Activated T-cell treated with anti-CD3 and anti-CD28 coated beads, Interleukin-2, amount 50 U/mL, for 4 hours (primary cell): ENCODE measurements at regions not wholly inside any gene's neighbourhood (a gene's known extent, or its start where the extent isn't known, plus 50 kb on each side); places are given as distances from the start of the nearest gene placed in this dataset.

ENCODE experiments used
- ATAC-seq, 2 donors: fragments of 200-7000 bp; cut with Tn5 transposase; one replicate each; pipeline ENCODE4 v1.10.0; 2021
- DNase-seq: peaks from one replicate; pipeline ENCODE4 v3.0.0-alpha.2; 2020
- H3K27me3 Mint-ChIP-seq: one replicate; pipeline ENCODE4 v1.8.0; 2021; ENCODE audit warnings: low read depth, mixed read lengths
- H3K36me3 Mint-ChIP-seq: one replicate; pipeline ENCODE4 v1.8.0; 2022; ENCODE audit warnings: mixed read lengths; ENCODE audit not compliant: insufficient read depth
- H3K4me1 Mint-ChIP-seq: one replicate; pipeline ENCODE4 v1.8.0; 2021; ENCODE audit warnings: low read depth, mixed read lengths
- H3K4me3 Mint-ChIP-seq: one replicate; pipeline ENCODE4 v1.8.0; 2021; ENCODE audit warnings: mild to moderate bottlenecking, moderate library complexity, mixed read lengths
- H3K9me3 Mint-ChIP-seq: one replicate; pipeline ENCODE4 v1.8.0; 2021; ENCODE audit warnings: mixed read lengths

DNA sequence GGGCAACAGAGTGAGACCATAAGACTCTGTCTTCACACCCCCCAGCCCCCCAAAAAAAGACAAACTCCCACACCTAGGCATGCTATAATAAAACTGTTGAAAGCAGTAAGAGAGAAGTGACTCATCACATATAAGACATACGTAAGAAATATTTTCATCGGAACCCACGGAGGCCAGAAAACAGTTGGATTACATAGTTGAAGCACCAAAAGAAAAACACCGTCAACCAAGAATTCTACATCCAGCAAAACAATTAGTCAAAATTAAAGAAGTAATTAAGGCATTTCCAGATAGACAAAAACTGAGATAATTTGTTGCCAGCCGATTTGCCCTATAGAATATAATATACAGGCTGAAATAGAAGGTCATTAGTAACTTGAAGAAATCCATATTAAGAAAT is 128.7 kb downstream of the VAPA start:
- Mint-ChIP-seq H3K36me3 (no peaks in the 10 kb centered on the region), H3K4me1 (no peaks in the 10 kb centered on the region), H3K4me3 (no peak overlapping the region), H3K27me3 (peaks cover under 1% of the 10 kb centered on the region), H3K9me3 (peaks cover 18% of the 10 kb centered on the region)
- ATAC-seq (no peak), DNase-seq (no peak)

DNA sequence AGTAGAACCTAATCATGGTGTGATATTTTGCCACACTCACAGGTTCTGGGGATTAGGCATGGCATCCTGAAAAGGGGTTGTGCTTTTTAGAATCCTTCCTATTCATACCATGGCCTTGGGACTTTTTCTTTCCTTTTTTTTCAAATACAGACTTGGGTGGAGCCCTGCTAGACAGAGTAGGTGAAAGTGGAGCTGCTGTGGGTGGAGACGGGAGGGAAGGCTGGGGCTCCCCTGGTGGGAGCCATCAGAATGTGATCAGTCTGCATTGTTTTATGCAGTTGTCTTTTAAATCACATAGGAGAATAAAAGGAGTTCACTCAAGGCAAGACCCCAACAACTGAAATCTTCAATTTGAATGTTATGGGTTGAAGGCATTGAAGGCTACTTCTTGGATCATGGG is 130.2 kb downstream of the VAPA start:
- no peaks in the 10 kb centered on the region for H3K36me3 Mint-ChIP-seq
- no peaks in the 10 kb centered on the region for H3K27me3 Mint-ChIP-seq
- DNase-seq (no peak), ATAC-seq (no peak)
- H3K4me3 Mint-ChIP-seq: no peak overlapping the region
- no peaks in the 10 kb centered on the region for H3K4me1 Mint-ChIP-seq
- peaks cover 18% of the 10 kb centered on the region for H3K9me3 Mint-ChIP-seq

DNA sequence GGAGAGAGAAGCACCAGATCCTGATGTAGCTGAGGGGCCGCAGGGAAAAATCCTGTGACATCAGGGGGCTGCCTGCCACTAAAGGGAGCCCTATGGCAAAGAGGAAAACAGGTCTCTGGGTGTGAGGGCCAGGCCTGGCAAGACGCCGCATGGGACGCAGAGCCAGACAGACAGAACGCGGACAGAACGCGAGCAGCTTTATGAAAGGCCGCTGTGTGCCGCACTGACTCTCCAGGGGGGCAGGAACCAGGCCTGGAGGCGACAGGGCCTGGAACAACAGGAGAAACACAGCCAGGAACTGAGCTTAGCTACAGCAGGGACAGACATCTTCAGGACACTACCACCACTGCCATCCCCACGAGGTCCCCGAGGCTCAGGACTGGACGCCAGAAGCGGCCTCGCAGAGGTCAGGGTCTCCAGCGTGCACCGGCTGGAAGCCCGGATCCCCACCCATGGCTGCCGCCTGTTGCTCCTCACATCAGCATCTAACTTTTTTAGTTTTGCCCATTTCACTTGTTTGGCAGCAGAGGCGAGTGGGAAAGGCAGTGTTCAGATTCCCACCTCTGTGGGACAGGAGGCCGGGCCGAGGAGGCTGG is 131.6 kb downstream of the VAPA start:
- DNase-seq: no peak
- H3K36me3 Mint-ChIP-seq: no peaks in the 10 kb centered on the region
- H3K9me3 Mint-ChIP-seq: peaks cover 18% of the 10 kb centered on the region
- H3K4me3 Mint-ChIP-seq: no peak overlapping the region
- no peaks in the 10 kb centered on the region for H3K4me1 Mint-ChIP-seq
- no peaks in the 10 kb centered on the region for H3K27me3 Mint-ChIP-seq
- ATAC-seq: no peak

DNA sequence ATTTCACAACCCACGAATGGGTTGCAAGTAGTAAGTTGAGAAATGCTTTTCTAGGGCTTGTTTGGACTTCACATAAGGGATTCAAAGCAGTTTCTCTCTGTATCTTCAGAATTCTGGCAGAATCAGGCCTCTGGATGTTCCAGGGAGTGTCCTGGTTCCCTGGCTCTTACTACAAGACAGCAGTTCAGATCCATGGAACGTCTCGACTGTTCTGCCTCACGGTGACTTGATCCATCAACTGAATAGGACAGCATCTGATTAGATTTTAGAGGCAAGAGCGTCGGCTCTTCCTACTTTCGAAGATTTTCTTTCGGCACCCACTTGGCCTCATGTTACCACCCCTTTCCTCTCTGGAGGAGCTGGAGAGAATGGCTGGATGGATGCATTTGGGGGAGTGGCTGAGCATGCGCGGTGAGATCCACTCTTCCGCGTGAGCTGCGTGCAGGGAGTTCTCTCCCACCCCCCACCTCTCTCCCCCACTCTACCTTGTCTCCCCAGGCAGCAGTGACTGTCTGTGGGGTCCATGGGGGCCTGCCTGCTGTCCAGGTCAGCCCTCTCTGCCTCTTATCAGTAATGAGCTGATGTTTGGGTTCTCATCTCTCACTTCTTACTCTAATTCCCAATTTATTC is 132.5 kb downstream of the VAPA start:
- no peaks in the 10 kb centered on the region for H3K36me3 Mint-ChIP-seq
- H3K27me3 Mint-ChIP-seq: no peaks in the 10 kb centered on the region
- ATAC-seq (no peak), DNase-seq (no peak)
- peaks cover 14% of the 10 kb centered on the region for H3K9me3 Mint-ChIP-seq
- no peak overlapping the region for H3K4me3 Mint-ChIP-seq
- no peaks in the 10 kb centered on the region for H3K4me1 Mint-ChIP-seq

DNA sequence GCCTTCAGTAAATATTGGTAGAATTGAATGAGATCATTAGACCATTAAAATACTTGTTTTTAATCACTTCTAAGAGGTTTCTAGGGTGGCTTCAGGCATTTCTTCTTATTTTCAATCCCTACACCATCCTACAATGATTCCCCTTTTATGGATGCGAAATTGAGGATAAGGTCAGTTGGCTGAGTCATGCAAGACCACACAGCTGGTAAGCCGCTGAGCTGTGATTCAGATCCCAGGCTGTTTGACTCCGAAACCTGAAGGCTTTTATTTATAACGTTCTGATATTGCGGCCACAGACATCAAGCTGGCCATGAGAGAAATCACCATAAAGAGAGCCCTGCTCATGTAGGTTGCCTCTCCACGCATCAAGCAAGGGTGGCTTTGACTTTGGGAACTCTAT is 133.4 kb downstream of the VAPA start:
- Mint-ChIP-seq H3K9me3 (peaks cover 6% of the 10 kb centered on the region), H3K4me3 (no peak overlapping the region), H3K36me3 (no peaks in the 10 kb centered on the region), H3K27me3 (no peaks in the 10 kb centered on the region), H3K4me1 (no peaks in the 10 kb centered on the region)
- DNase-seq: no peak
- ATAC-seq: no peak

DNA sequence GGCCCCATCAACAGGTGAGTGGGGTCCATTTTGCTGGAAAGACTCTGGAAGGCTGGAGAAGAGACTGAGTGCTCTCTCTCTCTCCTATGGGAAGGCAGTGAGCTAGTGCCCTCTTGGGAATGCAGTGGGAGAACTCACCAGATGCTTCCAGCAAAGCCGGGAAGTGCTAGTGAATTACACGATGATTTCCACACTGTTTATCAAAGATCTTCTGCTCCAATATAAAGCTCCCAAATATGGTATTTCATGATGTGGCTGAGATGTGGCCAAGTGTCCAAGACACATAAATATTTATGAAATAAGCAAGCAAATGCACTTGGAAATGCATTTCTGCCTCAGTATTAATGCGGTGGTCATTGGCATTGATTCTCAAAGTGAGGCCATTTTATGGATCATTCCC is 135.9 kb downstream of the VAPA start:
- ATAC-seq (no peak), DNase-seq (no peak)
- no peaks in the 10 kb centered on the region for H3K36me3 Mint-ChIP-seq
- H3K27me3 Mint-ChIP-seq: no peaks in the 10 kb centered on the region
- H3K4me3 Mint-ChIP-seq: no peak overlapping the region
- H3K4me1 Mint-ChIP-seq: no peaks in the 10 kb centered on the region
- H3K9me3 Mint-ChIP-seq: no peaks in the 10 kb centered on the region

DNA sequence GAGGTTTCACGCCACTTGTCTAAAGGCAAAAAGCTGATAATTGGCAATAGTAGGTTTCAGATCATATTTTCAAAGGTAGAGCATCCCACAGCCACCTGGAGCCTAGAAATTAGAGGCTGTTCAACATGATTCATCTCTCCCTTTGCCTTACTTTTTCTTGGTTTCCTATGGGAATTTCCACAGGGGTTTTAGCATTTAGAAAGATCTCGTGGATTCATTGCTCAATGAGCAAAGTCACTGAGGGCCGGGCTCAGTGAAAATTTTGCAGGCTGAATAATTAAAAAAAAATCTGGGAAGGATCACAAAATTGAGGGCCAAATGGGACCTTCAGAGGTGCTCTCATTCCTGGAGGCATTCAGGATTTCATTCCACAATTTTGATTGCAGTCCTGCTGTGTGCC is 137.1 kb downstream of the VAPA start:
- H3K27me3 Mint-ChIP-seq: no peaks in the 10 kb centered on the region

DNA sequence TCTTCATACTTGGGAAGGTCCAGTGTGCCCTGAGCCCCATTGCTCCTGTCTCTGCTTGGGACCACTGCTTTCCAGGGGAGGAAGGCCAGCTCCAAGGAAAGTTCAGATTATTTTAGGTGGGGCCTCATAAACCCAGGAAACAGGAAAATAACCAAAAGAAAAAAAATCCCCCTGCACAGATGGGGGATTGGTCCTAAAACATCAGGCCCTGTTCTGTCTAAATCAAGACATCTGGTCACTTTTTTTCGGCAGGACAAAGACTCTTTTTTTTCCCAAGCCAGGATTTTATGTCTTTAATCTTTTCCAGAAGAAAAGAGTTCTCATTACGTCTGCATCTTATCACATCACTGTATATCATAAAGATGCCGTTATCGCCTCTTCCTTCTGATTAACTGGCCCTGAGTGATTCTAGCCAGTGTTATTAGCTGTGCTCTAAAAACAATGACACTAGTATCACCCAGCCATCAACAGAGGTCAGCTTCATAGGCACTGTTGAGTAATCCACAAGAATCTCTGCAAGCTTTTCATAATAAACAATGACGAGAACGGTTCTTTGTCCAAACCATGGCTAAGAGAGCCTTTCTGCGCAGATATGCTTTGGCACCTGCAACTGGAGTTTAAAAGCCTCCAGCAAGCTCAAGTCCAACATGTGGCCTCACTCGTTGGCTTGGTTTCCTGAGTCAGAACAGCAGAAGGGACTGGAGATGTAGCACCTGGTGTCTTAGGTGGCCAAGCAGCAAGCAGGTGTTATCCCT is 138.2 kb downstream of the VAPA start:
- Mint-ChIP-seq H3K36me3 (no peaks in the 10 kb centered on the region), H3K4me1 (no peaks in the 10 kb centered on the region), H3K9me3 (no peaks in the 10 kb centered on the region), H3K4me3 (no peak overlapping the region), H3K27me3 (no peaks in the 10 kb centered on the region)
- no peak for ATAC-seq
- no peak for DNase-seq

More for the DNA sequence above, 137.1 kb downstream of the VAPA start:
- DNase-seq (no peak), ATAC-seq (no peak)
- Mint-ChIP-seq H3K4me1 (no peaks in the 10 kb centered on the region), H3K36me3 (no peaks in the 10 kb centered on the region), H3K9me3 (no peaks in the 10 kb centered on the region), H3K4me3 (no peak overlapping the region)

DNA sequence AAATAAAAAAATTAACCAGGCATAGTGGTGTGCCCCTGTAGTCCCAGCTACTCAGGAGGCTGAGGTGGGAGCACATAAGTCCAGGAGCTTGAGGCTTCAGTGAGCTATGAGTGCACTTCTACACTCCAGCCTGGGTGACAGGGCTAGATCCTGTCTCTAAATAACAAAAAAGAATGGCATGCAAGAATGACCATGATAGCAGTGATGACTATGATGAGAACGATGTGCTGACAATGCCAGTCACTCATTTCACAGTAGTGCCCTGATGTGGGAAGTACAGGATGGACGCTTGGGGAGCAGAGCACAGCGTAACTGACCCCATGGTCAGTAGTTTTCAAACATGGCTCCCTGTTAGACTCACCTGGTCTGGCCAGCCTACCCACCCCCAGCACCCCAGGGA is 139.1 kb downstream of the VAPA start:
- Mint-ChIP-seq H3K4me3 (no peak overlapping the region), H3K36me3 (no peaks in the 10 kb centered on the region), H3K4me1 (no peaks in the 10 kb centered on the region), H3K9me3 (no peaks in the 10 kb centered on the region), H3K27me3 (no peaks in the 10 kb centered on the region)
- ATAC-seq: no peak
- no peak for DNase-seq

DNA sequence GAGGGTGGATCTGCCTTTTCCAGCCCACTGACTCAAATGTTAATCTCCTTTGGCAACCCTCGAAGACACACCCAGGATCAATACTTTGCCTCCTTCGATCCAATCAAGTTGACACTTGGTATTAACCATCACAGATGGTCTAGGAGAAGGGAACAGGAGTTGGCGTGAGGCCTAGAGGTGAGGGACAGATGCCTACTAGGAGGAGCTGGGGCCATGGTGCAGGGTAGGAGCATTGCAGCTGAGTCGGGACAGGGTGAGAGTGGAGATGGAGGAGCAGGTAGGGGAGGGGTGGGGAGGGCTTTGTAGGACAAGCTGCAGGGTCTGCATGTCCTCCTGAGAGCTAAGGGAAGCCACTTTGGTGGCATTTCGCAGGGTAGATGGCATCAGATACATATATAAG is 140.0 kb downstream of the VAPA start:
- ATAC-seq: no peak
- no peak for DNase-seq
- H3K4me1 Mint-ChIP-seq: no peaks in the 10 kb centered on the region
- H3K27me3 Mint-ChIP-seq: no peaks in the 10 kb centered on the region
- H3K4me3 Mint-ChIP-seq: no peak overlapping the region
- no peaks in the 10 kb centered on the region for H3K36me3 Mint-ChIP-seq
- H3K9me3 Mint-ChIP-seq: no peaks in the 10 kb centered on the region

DNA sequence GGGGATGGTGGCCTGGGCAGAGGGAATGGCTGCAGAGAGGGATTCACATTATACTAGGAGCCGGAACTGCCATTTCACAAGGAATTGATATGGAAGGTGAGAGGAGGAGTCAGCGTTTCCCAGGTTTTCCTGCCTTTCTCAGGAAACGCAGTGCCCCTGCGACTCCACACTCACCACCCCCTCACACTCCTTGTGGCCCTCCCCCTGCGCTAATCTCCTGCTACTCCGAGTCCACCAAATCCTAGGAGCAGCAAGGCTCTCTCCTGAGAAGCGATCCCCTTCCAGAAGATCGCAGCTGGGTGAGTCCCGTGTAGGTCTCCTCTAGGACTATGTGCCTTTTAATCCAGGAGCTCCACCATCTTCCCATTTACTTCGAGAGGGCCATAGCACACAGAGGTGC is 140.6 kb downstream of the VAPA start:
- no peak overlapping the region for H3K4me3 Mint-ChIP-seq
- no peaks in the 10 kb centered on the region for H3K4me1 Mint-ChIP-seq
- H3K27me3 Mint-ChIP-seq: no peaks in the 10 kb centered on the region
- ATAC-seq: no peak
- DNase-seq: no peak
- H3K9me3 Mint-ChIP-seq: no peaks in the 10 kb centered on the region
- H3K36me3 Mint-ChIP-seq: no peaks in the 10 kb centered on the region

DNA sequence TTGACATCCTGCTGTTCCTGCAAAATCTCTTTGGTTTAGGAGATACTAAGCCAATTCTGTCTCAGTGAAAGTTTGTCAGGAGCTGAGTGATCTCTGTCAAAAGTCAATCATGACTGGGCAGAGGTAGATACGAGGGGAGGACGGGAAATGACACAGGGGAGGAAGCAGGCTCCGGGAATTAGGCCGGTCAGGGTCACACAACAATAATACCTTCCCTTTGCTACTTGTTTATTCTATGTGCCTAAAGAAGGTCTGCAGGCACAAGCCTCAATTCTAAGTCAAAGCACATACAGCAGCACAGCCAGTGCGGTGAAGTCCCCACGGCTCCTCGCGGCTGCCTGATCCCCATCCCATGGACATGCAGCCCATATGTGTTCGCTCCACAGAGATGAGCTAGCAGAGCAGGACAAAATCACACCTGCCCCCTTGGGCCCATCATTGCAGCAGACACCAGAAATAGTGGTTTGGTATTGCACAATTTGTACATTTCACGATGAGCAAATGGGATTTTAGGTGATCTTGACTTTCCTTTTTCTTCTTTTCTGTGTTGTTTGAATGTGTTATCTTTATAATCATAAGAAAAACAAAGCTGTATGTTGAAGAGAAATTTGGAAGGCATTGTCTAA is 141.4 kb downstream of the VAPA start:
- H3K27me3 Mint-ChIP-seq: no peaks in the 10 kb centered on the region
- no peaks in the 10 kb centered on the region for H3K36me3 Mint-ChIP-seq
- ATAC-seq (no peak), DNase-seq (no peak)
- no peaks in the 10 kb centered on the region for H3K4me1 Mint-ChIP-seq
- H3K9me3 Mint-ChIP-seq: no peaks in the 10 kb centered on the region
- H3K4me3 Mint-ChIP-seq: no peak overlapping the region

DNA sequence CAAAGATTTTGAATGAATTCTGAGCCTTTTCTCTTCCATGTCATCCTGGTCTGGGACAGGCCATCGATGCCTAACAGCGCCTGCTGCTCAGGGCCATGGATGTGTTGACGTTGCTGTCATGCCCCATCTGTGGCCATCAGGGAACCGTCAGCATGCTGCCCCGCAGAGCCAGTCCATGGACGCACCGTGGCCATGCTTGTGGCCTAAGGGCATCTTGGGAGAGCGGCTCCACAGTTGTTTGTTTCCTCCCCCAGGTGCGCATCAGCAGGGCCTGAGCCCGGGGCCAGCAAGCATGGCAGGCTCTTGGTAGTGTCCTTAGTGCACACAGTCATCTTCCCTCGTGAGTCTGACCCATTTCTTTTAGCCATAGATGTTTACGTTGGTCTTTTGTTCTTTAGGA is 142.7 kb downstream of the VAPA start:
- Mint-ChIP-seq H3K36me3 (no peaks in the 10 kb centered on the region), H3K4me1 (no peaks in the 10 kb centered on the region), H3K9me3 (no peaks in the 10 kb centered on the region), H3K4me3 (no peak overlapping the region), H3K27me3 (no peaks in the 10 kb centered on the region)
- ATAC-seq (no peak), DNase-seq (no peak)

DNA sequence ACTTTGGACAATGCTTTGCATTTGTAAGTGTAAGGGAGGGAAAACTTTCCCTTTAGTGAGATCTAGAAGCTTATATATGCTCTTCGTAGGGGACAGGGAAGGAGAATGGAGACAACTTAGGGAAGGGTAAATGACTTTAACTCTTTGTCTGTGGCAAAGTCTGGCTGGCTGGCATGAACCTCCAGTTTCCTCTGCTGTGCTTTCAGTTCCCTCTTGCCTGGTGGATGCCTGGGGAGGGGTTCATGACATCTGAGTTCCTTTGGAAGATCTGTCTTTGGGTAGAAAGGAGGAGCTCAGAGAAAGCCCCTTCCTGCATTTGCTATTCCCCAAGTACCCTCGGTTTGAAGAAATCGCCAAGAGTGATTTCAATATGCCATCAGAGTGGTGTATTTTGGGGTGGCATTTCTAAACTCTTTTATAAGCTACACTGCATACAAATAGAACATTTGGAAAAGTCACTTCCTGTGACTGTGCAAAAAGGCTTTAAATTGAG is 143.6 kb downstream of the VAPA start:
- Mint-ChIP-seq H3K27me3 (no peaks in the 10 kb centered on the region), H3K4me3 (no peak overlapping the region), H3K9me3 (no peaks in the 10 kb centered on the region), H3K36me3 (no peaks in the 10 kb centered on the region), H3K4me1 (no peaks in the 10 kb centered on the region)
- no peak for ATAC-seq
- no peak for DNase-seq
